Suppressor macrophage treated with lipopolysaccharide for 4 hours (primary cell): ENCODE measurements at regions not wholly inside any gene's neighbourhood (a gene's known extent, or its start where the extent isn't known, plus 50 kb on each side); places are given as distances from the start of the nearest gene placed in this dataset.
A peak's percentile ranks its signal among the peaks of the same experiment; 100 is the strongest.
"Not testable (repeated sequence)": the region's sequence is repeated elsewhere in the genome, so short reads cannot be mapped to it uniquely, and the experiment has no call there.

Source experiments
- DNase-seq: peaks from one replicate; pipeline ENCODE4 v3.0.0-alpha.2; 2020

DNA sequence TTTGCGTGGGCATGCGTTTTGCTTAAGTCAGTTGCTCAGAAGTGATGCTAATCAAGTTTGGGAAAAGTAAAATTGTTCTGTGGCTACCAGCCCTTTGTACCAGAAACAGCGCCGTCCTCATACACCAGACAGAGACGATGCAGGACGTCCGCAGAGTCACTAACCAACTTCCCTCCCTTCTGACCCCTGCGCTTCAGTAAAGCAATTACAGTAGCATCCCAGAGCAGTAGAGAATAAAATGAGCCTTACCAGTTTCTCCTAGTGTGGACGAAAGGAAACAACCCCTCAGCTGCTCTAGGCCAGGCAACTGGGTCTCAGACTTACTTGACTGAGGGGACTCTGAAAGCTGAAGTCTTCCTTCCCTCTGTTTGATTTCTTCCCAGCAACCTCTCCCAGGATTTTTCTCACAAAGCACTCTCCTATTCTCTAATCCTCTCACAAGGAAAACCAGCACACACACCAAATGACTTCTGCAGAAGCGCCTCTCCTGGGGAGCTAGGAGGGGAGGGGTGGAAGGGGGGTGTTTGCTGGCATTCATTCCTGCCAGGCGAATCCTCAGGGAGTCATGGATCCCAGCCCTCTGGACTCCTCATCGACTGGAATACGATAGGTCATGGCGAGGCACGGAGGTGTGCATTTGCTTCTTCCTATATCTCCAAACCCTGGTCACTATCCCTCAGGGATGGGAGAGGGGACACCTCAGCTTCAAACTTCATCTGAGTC, 56.0 kb upstream of the MID1 start:
- DNase-seq: no peak

- no peak for DNase-seq
Observed at GRCh38 chrX:10677490-10677889, 57.1 kb upstream of the MID1 start.

GRCh38 chrX:10679387-10679786, 59.0 kb upstream of the MID1 start:
- no peak for DNase-seq

GRCh38 chrX:10681167-10681566, 60.8 kb upstream of the MID1 start:
- DNase-seq: no peak

DNA sequence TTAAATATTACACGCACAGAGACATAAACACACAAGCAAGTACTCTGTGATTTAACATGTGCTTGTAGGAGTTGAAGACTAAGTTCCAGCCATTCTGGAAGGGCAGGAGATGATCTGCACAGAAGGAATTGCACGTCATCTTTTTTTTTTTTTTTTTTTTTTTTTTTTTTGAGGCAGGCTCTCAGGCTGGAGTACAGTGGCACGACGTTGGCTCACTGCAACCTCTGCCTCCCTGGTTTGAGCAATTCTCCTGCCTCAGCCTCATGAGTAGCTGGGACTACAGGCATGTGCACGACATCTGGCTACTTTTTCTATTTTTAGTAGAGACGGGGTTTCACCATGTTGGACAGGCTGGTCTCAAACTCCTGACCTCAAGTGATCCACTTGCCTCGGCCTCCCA, 63.2 kb upstream of the MID1 start:
- DNase-seq: not testable (repeated sequence)

DNA sequence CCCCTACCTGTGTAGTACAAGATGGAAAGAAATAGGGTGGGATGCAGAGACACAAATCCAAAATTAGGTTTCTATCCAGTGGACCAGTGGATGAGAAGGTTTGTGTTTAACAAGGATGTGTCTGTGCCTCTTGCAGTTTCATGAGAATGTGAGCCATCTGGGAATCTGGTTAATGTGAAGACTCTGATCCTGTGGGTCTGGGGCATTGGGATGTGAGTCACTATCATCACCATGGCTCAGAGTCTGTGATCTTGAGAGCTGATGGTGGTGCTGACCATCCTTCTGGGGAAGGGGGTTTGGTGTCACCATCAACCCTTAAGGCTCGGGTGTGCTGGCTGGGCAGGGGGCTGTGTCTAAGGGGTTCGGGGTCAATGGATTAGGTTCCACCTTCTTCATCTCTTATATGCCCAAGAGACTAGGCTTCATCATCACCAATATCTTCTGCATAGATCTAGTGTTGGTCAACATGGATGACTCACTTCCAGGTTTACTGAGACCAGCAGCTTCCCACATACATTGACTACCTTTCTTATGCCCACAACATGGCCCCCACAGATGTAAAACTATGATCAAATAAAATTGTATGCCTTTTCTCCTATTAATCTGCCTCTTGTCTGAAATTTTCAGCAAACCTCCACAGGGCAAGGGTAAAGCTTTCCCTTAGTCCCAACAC, 65.7 kb upstream of the MID1 start:
- no peak for DNase-seq

DNA sequence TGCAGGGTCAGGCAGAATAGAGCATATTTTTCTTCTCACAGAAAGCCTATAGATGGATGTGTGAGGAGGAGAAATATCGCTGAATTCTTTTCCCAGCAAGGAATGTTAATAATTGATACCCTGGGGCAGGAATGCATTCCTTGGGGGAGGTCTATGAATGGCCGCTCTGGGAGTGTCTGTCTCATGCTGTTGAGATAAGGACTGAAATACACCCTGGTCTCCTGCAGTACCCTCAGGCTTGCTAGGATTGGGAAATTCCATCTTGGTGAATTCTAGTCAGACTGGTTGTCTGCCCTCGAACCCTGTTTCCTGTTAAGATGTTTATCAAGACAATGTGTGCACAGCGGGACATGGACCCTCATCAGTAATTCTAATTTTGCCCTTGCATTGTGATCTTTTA, 71.4 kb upstream of the MID1 start:
- not testable (repeated sequence) for DNase-seq

GRCh38 chrX:10697616-10698317, 77.4 kb upstream of the MID1 start:
- DNase-seq: no peak

DNA sequence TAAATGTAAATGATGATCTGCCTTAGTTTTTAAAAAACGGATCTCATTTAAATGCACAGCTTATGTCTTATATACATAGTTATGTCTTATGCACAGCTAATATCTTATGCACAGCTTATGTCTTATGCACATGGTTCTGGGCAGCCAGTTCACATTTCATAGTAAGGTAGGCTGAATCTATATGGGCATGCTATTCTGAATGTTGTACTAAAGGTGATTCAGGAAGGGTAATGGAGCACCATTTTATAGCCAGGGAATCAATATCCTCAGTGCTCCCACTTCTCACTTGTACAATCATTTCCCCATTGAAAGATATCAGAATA, 77.9 kb upstream of the MID1 start:
- DNase-seq: no peak

DNA sequence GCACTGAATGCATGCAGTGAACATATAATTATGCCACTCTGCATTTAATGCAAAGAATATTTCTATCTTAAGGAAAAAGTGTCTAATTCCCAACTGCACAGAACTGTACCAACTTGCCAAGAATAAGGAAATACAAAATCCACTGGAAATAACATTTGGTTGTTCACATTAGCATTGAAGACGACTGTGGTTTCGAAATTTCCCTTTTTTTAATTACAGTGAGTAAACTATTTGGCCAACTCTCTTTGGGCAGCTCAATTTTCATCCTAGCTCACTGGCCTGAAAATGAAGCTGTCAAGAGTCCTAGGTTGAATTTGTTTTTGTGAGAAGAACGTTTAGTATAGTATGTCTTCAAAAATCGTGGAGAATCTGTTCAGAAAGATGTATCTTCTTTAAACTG, 81.6 kb upstream of the MID1 start:
- DNase-seq: no peak

- not testable (repeated sequence) for DNase-seq
Observed at GRCh38 chrX:10706342-10706741, 86.0 kb upstream of the MID1 start.

GRCh38 chrX:10707773-10708172, 87.4 kb upstream of the MID1 start:
- DNase-seq: no peak

GRCh38 chrX:10709276-10709675, 88.9 kb upstream of the MID1 start:
- no peak for DNase-seq

- no peak for DNase-seq
Observed at GRCh38 chrX:10714531-10714930, 94.1 kb upstream of the MID1 start.

GRCh38 chrX:10722851-10723250, 102.5 kb upstream of the MID1 start:
- peak; percentile 44 for DNase-seq

GRCh38 chrX:10725071-10725470, 104.7 kb upstream of the MID1 start:
- no peak for DNase-seq

DNA sequence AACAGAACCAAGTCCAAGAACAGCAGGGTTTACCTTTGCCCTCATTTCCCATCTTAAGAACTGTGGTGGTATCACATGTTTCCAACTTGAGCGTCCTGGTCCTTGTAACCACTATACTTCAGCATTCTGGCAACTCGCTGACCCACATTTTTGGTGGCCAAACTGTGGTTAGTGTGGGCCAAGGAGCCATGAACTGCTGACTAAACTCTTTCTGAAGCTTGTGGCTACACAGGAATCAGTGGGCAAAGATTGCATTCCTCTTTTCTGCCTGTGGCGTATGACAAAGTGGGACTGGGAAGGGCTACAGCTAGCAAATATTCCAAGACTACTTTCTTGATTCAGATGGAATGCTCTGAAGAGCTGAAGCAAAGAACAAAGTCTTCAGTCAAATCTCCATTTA, 106.3 kb upstream of the MID1 start:
- no peak for DNase-seq

- no peak for DNase-seq
Observed at GRCh38 chrX:10728806-10729389, 108.5 kb upstream of the MID1 start.

DNA sequence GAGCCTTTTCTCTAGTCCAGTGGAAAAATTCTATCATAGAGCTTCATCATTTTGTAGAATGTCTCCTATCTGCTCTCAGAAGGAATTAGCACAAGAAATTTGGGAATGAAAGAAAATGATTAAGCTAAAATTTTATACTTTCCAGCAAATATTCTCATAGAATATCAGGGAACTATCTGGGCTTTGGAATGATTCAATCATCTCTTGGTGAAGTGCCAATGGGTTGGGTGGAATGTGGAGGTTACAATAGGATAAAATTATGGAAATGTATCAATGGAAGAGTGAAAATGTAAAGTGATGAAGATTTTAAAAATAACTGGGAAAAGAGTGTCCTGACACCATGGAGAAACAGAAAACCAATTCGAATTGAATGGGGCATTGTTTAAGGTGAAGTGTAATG, 119.0 kb upstream of the MID1 start:
- no peak for DNase-seq

DNA sequence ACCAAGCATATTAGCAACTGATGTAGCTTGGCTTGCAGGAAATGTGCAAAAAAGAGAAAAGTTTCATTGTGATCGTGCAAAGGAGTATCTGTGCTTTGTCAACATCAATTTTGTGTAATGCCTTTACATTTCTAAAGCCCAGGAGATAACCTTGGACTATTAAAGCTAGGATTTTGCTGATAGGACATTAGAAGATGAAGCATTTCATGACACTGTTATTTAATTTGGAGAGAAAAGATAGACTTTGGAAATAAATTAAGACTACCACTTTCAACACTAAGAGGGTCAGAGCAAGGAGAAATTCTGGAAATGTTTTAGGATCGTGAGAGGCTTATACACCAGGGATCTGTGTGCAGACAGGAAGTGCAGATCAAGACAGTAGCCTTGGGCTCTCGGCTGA, 120.6 kb upstream of the MID1 start:
- DNase-seq: no peak

DNA sequence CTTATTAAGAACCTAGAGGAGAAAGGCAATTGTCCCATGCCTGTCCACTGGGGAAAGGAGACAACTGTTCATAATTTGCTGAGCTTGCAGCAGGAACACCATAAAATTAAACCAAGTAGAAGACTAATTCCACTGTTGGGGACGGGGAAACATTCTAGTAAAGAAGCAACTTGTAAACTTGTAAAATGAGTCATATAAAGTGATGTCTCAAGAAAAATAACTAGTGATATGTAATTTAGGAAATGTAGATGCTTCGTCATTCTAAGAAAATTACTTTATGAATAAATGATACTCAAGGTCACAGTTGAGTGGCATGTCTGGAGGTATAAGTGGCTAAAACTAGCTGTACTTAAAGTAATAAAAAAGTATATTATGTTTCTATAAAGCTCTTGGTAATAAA, 121.2 kb upstream of the MID1 start:
- DNase-seq: no peak

- no peak for DNase-seq
Observed at GRCh38 chrX:10743476-10743875, 123.1 kb upstream of the MID1 start.

DNA sequence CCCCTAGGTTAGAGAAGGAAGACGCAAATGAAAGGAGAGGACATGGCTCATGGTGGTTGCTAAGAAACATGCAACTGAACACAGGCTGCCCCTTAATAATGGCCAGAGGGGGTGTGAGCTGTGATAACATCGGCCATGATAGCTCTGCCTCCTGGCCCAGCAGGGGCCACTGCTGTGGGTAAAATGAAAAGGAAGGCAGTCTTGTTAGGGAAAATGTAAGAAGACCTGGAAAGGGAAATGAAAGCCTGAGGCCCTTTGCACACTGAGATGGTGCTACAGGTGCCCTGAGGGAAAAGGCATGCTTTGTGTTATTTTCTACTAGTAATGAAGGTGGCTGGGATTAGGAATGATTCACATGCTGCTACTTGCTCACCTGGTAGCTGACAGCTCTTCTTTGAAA, 123.6 kb upstream of the MID1 start:
- no peak for DNase-seq

DNA sequence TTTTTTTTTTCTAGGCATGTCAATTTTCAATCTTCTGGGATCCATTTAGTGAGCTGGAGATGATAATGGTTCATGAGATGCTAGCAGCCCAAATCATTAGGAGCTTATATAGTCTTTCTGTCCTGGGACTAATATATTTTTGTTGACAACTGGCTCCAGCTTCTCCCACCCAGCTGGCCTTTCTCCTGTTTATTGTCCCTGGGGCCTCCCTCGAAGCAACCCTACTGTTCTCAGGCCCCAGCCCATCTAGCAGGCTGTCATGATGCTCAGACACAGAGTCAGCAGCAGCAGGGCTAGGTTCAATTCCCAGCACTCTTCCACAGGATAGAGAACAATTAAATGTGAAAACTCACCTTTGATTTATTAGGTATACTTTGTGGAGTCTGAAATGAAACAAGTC, 127.6 kb upstream of the MID1 start:
- DNase-seq: no peak
